HG03442 (cell line): ENCODE measurements at regions not wholly inside any gene's neighbourhood (a gene's known extent, or its start where the extent isn't known, plus 50 kb on each side); places are given as distances from the start of the nearest gene placed in this dataset.
"Not testable (repeated sequence)": the region's sequence is repeated elsewhere in the genome, so short reads cannot be mapped to it uniquely, and the experiment has no call there.

ENCODE experiments used
- ATAC-seq: cut with Tn5 transposase; IDR thresholded peaks from one replicate; pipeline ENCODE4 v1.9.1; 2021; ENCODE audit warnings: mild to moderate bottlenecking, moderate library complexity; ENCODE audit not compliant: unreplicated experiment

GRCh38 chr18:78473563-78473962, 506.1 kb upstream of the SALL3 start:
- no peak for ATAC-seq

- ATAC-seq, result no peak
Measured at GRCh38 chr18:78477840-78478239, 501.8 kb upstream of the SALL3 start.

- ATAC-seq, result no peak
Measured at GRCh38 chr18:78479443-78479842, 500.2 kb upstream of the SALL3 start.

GRCh38 chr18:78480262-78481054, 499.2 kb upstream of the SALL3 start:
- no peak for ATAC-seq

- ATAC-seq, result no peak
Measured at GRCh38 chr18:78482378-78482777, 497.2 kb upstream of the SALL3 start.

GRCh38 chr18:78487649-78488048, 492.0 kb upstream of the SALL3 start:
- no peak for ATAC-seq

- ATAC-seq, result no peak
Measured at GRCh38 chr18:78492064-78492812, 487.4 kb upstream of the SALL3 start.

GRCh38 chr18:78492813-78493371, 486.7 kb upstream of the SALL3 start:
- ATAC-seq, result no peak

GRCh38 chr18:78493490-78493889, 486.1 kb upstream of the SALL3 start:
- not testable (repeated sequence) for ATAC-seq

GRCh38 chr18:78494204-78495085, 485.2 kb upstream of the SALL3 start:
- ATAC-seq, result no peak

GRCh38 chr18:78495550-78495949, 484.1 kb upstream of the SALL3 start:
- no peak for ATAC-seq

GRCh38 chr18:78496079-78496478, 483.5 kb upstream of the SALL3 start:
- no peak for ATAC-seq

GRCh38 chr18:78497641-78498040, 482.0 kb upstream of the SALL3 start:
- ATAC-seq, result no peak

- ATAC-seq, result no peak
Measured at GRCh38 chr18:78499586-78499985, 480.0 kb upstream of the SALL3 start.

- ATAC-seq, result no peak
Measured at GRCh38 chr18:78501251-78501650, 478.4 kb upstream of the SALL3 start.

GRCh38 chr18:78503129-78503528, 476.5 kb upstream of the SALL3 start:
- no peak for ATAC-seq

- ATAC-seq, result no peak
Measured at GRCh38 chr18:78505851-78506461, 473.7 kb upstream of the SALL3 start.

- ATAC-seq, result no peak
Measured at GRCh38 chr18:78507217-78507616, 472.4 kb upstream of the SALL3 start.

- ATAC-seq, result not testable (repeated sequence)
Measured at GRCh38 chr18:78508228-78508824, 471.3 kb upstream of the SALL3 start.

- no peak for ATAC-seq
Measured at GRCh38 chr18:78510091-78510490, 469.5 kb upstream of the SALL3 start.
